Neural progenitor cell (in vitro differentiated cells): ENCODE measurements at regions not wholly inside any gene's neighbourhood (a gene's known extent, or its start where the extent isn't known, plus 50 kb on each side); places are given as distances from the start of the nearest gene placed in this dataset.

ENCODE experiments used
- EZH2phosphoT487 ChIP-seq: fragments of 200-600 bp; sonication (generic); IDR thresholded peaks from 2 replicates; pipeline ENCODE4 v1.6.1; 2017; ENCODE audit warnings: antibody characterized with exemption
- TF ChIP-seq, protein P1 (sequence below): fragments of 200-600 bp; sonication (generic); IDR thresholded peaks from 2 replicates; pipeline ENCODE4 v1.5.1; 2017; ENCODE audit warnings: antibody characterized with exemption, mild to moderate bottlenecking

DNA sequence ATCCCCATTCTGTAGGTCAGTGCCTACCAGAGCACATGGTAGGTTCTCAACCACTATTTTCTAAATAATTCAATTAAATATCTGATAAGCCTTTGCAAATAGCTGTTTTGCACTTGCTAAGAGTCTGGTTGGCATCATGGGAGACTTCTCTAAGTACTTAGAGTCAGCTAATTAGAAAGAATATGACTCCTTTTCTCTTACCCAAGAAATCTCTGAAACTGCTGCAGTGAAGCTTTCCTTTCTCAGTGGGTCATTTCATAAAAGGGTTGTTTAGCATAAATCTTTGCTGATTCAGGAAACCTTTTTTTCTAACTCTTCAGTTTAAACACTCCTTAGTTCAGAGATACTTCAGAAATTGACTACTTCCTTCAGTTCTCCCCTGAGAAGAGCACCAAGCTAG lies 438.9 kb downstream of the ADRA2A start:
- TF ChIP-seq, protein P1, sequence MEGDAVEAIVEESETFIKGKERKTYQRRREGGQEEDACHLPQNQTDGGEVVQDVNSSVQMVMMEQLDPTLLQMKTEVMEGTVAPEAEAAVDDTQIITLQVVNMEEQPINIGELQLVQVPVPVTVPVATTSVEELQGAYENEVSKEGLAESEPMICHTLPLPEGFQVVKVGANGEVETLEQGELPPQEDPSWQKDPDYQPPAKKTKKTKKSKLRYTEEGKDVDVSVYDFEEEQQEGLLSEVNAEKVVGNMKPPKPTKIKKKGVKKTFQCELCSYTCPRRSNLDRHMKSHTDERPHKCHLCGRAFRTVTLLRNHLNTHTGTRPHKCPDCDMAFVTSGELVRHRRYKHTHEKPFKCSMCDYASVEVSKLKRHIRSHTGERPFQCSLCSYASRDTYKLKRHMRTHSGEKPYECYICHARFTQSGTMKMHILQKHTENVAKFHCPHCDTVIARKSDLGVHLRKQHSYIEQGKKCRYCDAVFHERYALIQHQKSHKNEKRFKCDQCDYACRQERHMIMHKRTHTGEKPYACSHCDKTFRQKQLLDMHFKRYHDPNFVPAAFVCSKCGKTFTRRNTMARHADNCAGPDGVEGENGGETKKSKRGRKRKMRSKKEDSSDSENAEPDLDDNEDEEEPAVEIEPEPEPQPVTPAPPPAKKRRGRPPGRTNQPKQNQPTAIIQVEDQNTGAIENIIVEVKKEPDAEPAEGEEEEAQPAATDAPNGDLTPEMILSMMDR = no peak
- TF ChIP-seq EZH2phosphoT487 = no peak
